Neural cell (in vitro differentiated cells): ENCODE measurements at regions not wholly inside any gene's neighbourhood (a gene's known extent, or its start where the extent isn't known, plus 50 kb on each side); places are given as distances from the start of the nearest gene placed in this dataset.

Source experiments
- CTCF ChIP-seq: fragments of 450-650 bp; IDR thresholded peaks from 2 replicates; pipeline ENCODE4 v1.5.1; 2014; ENCODE audit warnings: antibody characterized with exemption, mild to moderate bottlenecking, moderate library complexity; ENCODE audit not compliant: poor library complexity, severe bottlenecking
- EP300 ChIP-seq: fragments of 450-650 bp; conservative IDR thresholded peaks from 2 replicates; pipeline ENCODE4 v1.6.1; 2014; ENCODE audit warnings: antibody characterized with exemption, mild to moderate bottlenecking, moderate library complexity; ENCODE audit not compliant: poor library complexity, severe bottlenecking
- POLR2AphosphoS5 ChIP-seq: IDR thresholded peaks from 2 replicates; pipeline ENCODE4 v1.6.1; 2012

DNA sequence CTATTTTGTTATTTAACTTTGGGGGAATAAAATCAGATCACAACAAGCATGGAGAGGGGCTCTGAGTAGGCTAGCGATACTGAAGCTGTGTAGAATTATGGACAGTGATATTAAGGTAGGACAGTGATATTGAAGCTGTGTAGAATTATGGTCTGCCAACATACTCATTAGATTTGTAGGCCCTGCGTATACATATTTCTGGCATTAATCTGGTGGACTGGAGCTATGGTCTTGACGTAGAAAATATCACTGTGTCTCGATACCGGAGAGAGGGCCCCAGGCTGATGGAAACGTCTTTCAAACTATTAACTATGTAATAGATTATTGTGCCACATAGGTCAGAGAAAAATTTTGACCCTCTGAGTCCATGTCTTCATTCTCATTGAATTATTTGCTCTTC lies 511.4 kb downstream of the ADCYAP1 start:
- TF ChIP-seq POLR2AphosphoS5 (no peak), CTCF (no peak), EP300 (no peak)
